Right ventricle myocardium inferior (tissue), 1 donor: ENCODE measurements at regions not wholly inside any gene's neighbourhood (a gene's known extent, or its start where the extent isn't known, plus 50 kb on each side); places are given as distances from the start of the nearest gene placed in this dataset.

Source experiments
- ATAC-seq: fragments of 200-7000 bp; cut with Tn5 transposase; one replicate; pipeline ENCODE4 v1.9.1; 2020; ENCODE audit warnings: mild to moderate bottlenecking, moderate library complexity
- DNase-seq: peaks from one replicate; pipeline ENCODE4 v3.0.0; 2021; ENCODE audit errors: missing footprints
- intact Hi-C: fragments of 100-400 bp; cut with DNase I; formaldehyde crosslinking; loops from one replicate; pipeline ENCODE4 v1.11.0; 2022
- donor health status: DM: no; HTN: yes; CAD: no; lungs with severe emphysema.

GRCh38 chr5:4531756-4532704 lies 608.1 kb upstream of the ADAMTS16 start:
- intact Hi-C loops: no loop called here
- ATAC-seq (no peak), DNase-seq (no peak)

- no peak for ATAC-seq
- intact Hi-C loops: no loop called here
- no peak for DNase-seq
These were observed 607.4 kb upstream of the ADAMTS16 start for GRCh38 chr5:4532705-4533080.

GRCh38 chr5:4533457-4534105 lies 606.5 kb upstream of the ADAMTS16 start:
- DNase-seq: no peak
- intact Hi-C loops: no loop called here
- no peak for ATAC-seq

GRCh38 chr5:4537489-4537888 lies 602.6 kb upstream of the ADAMTS16 start:
- intact Hi-C loops: no loop called here
- no peak for ATAC-seq

GRCh38 chr5:4540375-4541173 lies 599.6 kb upstream of the ADAMTS16 start:
- DNase-seq (no peak), ATAC-seq (no peak)
- intact Hi-C loops: no loop called here

More at GRCh38 chr5:4537489-4537888, 602.6 kb upstream of the ADAMTS16 start:
- no peak for DNase-seq

GRCh38 chr5:4541334-4541733 lies 598.8 kb upstream of the ADAMTS16 start:
- intact Hi-C loops: no loop called here
- ATAC-seq (no peak), DNase-seq (no peak)

GRCh38 chr5:4542145-4542778 lies 597.9 kb upstream of the ADAMTS16 start:
- intact Hi-C loops: no loop called here
- ATAC-seq (no peak), DNase-seq (no peak)

- DNase-seq (no peak), ATAC-seq (no peak)
- intact Hi-C loops: no loop called here
These were observed 596.0 kb upstream of the ADAMTS16 start for GRCh38 chr5:4544049-4544670.

GRCh38 chr5:4547547-4547946 lies 592.6 kb upstream of the ADAMTS16 start:
- intact Hi-C loops: no loop called here
- no peak for ATAC-seq
- DNase-seq: no peak

GRCh38 chr5:4548341-4548740 lies 591.8 kb upstream of the ADAMTS16 start:
- DNase-seq (no peak), ATAC-seq (no peak)
- intact Hi-C loops: no loop called here

GRCh38 chr5:4549351-4549750 lies 590.8 kb upstream of the ADAMTS16 start:
- ATAC-seq (no peak), DNase-seq (no peak)
- intact Hi-C loops: no loop called here

- no peak for ATAC-seq
- intact Hi-C loops: no loop called here
These were observed 589.1 kb upstream of the ADAMTS16 start for GRCh38 chr5:4551034-4551433.

GRCh38 chr5:4553130-4553529 lies 587.0 kb upstream of the ADAMTS16 start:
- DNase-seq: no peak
- intact Hi-C loops: no loop called here
- ATAC-seq: no peak

More at GRCh38 chr5:4551034-4551433, 589.1 kb upstream of the ADAMTS16 start:
- no peak for DNase-seq

GRCh38 chr5:4553978-4554377 lies 586.2 kb upstream of the ADAMTS16 start:
- ATAC-seq (no peak), DNase-seq (no peak)
- intact Hi-C loops: no loop called here

GRCh38 chr5:4555725-4556285 lies 584.3 kb upstream of the ADAMTS16 start:
- no peak for DNase-seq
- no peak for ATAC-seq
- intact Hi-C loops: no loop called here

GRCh38 chr5:4561403-4561802 lies 578.7 kb upstream of the ADAMTS16 start:
- ATAC-seq: no peak
- intact Hi-C loops: no loop called here
- DNase-seq: no peak

GRCh38 chr5:4563400-4563799 lies 576.7 kb upstream of the ADAMTS16 start:
- ATAC-seq: no peak
- DNase-seq: no peak
- intact Hi-C loops: no loop called here
